A549 (cell line): ENCODE measurements at regions not wholly inside any gene's neighbourhood (a gene's known extent, or its start where the extent isn't known, plus 50 kb on each side); places are given as distances from the start of the nearest gene placed in this dataset.

Source experiments
- ATAC-seq, 2 experiments: fragments of 200-7000 bp in 1 of 2; fragments of >200 bp in 1 of 2; cut with Nextera tagmentation in 1 of 2; cut with Tn5 transposase in 1 of 2; 3 replicates each; pipeline versions ENCODE4 v1.8.0 to v1.9.1; 2018 to 2020; ENCODE audit warnings: mild to moderate bottlenecking in 1 of 2, moderate library complexity in 1 of 2
- CTCF ChIA-PET: fragments of 300-600 bp; sonication (Branson Sonifier 250); formaldehyde crosslinking; extraction: SDS; loops from one replicate; lab custom pipeline; 2021; ENCODE audit warnings: antibody characterized with exemption, inconsistent platforms; lab: Yijun Ruan, JAX
- POLR2A ChIA-PET: fragments of 350-600 bp; formaldehyde crosslinking; extraction: SDS; loops from one replicate; lab custom pipeline; 2021; ENCODE audit warnings: antibody characterized with exemption, inconsistent platforms; lab: Yijun Ruan, JAX
- DNase-seq, 2 experiments: peaks; one replicate each; pipeline versions ENCODE4 v3.0.0 to v3.0.0-alpha.2; 2011 to 2016; ENCODE audit warnings: low read depth in 1 of 2, low spot score in 1 of 2
- FAIRE-seq: peaks from 2 replicates; lab custom pipeline; 2011; peaks lifted over from hg19 to GRCh38; lab: Jason Lieb, UNC
- H3K27ac ChIP-seq, 2 experiments: fragments of >200 bp; sonication (Bioruptor Twin); formaldehyde crosslinking; 3 replicates each; pipeline ENCODE4 v1.5.1; 2016 to 2017
- H3K4me1 ChIP-seq: fragments of >200 bp; sonication (Bioruptor Twin); formaldehyde crosslinking; 3 replicates; pipeline ENCODE4 v1.6.1; 2016
- H3K4me2 ChIP-seq: fragments of >200 bp; sonication (Bioruptor Twin); formaldehyde crosslinking; 3 replicates; pipeline ENCODE4 v1.6.1; 2016
- H3K4me3 ChIP-seq: fragments of >200 bp; sonication (Bioruptor Twin); formaldehyde crosslinking; 3 replicates; pipeline ENCODE4 v1.5.1; 2016
- H3K9me3 ChIP-seq: fragments of >200 bp; sonication (Bioruptor Twin); formaldehyde crosslinking; 3 replicates; pipeline ENCODE4 v1.6.1; 2016
- BHLHE40 ChIP-seq: IDR thresholded peaks from 2 replicates; pipeline ENCODE4 v1.6.1; 2012; ENCODE audit warnings: low read depth, low read length, inconsistent platforms
- CBX2 ChIP-seq: fragments of 200-600 bp; sonication (generic); IDR thresholded peaks from 2 replicates; pipeline ENCODE4 v1.6.1; 2016; ENCODE audit warnings: low read depth, mild to moderate bottlenecking, borderline replicate concordance
- CHD2 ChIP-seq: fragments of 150-350 bp; IDR thresholded peaks from 2 replicates; pipeline ENCODE4 v1.6.1; 2014; ENCODE audit warnings: low read length; ENCODE audit not compliant: partially characterized antibody
- EP300 ChIP-seq, 2 experiments: fragments of >200 bp; sonication (Bioruptor Twin); formaldehyde crosslinking; IDR thresholded peaks; 2 replicates in 1 of 2; 3 replicates in 1 of 2; pipeline ENCODE4 v1.6.1; 2016 to 2017
- ESRRA ChIP-seq: fragments of 150-350 bp; IDR thresholded peaks from 2 replicates; pipeline ENCODE4 v1.6.1; 2014; ENCODE audit warnings: mild to moderate bottlenecking, low read length, borderline replicate concordance
- FOXS1 ChIP-seq: fragments of 250-450 bp; sonication (Bioruptor Pico); IDR thresholded peaks from 2 replicates; pipeline ENCODE4 v1.5.0; 2020; ENCODE audit warnings: mild to moderate bottlenecking, moderate library complexity
- GATA3 ChIP-seq: IDR thresholded peaks from 2 replicates; pipeline ENCODE4 v1.6.1; 2012; ENCODE audit warnings: borderline replicate concordance
- HEYL ChIP-seq: fragments of 250-450 bp; sonication (Bioruptor Pico); IDR thresholded peaks from 2 replicates; pipeline ENCODE4 v1.8.0; 2021; ENCODE audit warnings: mild to moderate bottlenecking, moderate library complexity
- HOXA7 ChIP-seq: fragments of 250-450 bp; sonication (Bioruptor Pico); IDR thresholded peaks from 2 replicates; pipeline ENCODE4 v1.5.0; 2020; ENCODE audit warnings: mild to moderate bottlenecking, moderate library complexity
- HOXB13 ChIP-seq: fragments of 250-450 bp; sonication (Bioruptor Pico); IDR thresholded peaks from 2 replicates; pipeline ENCODE4 v1.5.0; 2020; ENCODE audit warnings: low read depth, mild to moderate bottlenecking, moderate library complexity
- HOXB5 ChIP-seq: fragments of 250-450 bp; sonication (Bioruptor Pico); IDR thresholded peaks from 2 replicates; pipeline ENCODE4 v1.5.0; 2020; ENCODE audit warnings: mild to moderate bottlenecking, moderate library complexity
- KDM5A ChIP-seq: fragments of 200-600 bp; sonication (generic); IDR thresholded peaks from 2 replicates; pipeline ENCODE4 v1.6.1; 2016; ENCODE audit warnings: antibody characterized with exemption, mild to moderate bottlenecking
- MAFK ChIP-seq: fragments of 450-650 bp; IDR thresholded peaks from 2 replicates; pipeline ENCODE4 v1.6.1; 2014; ENCODE audit not compliant: partially characterized antibody
- MYC ChIP-seq: IDR thresholded peaks from 2 replicates; pipeline ENCODE4 v1.6.1; 2012; ENCODE audit warnings: mild to moderate bottlenecking, inconsistent platforms, low read length, improper control_type of control experiment, borderline replicate concordance
- NFE2L2 ChIP-seq: fragments of 150-350 bp; conservative IDR thresholded peaks from 2 replicates; pipeline ENCODE4 v1.6.1; 2014; ENCODE audit warnings: low read length
- NR3C1 ChIP-seq: fragments of >200 bp; sonication (Bioruptor Twin); formaldehyde crosslinking; IDR thresholded peaks from 3 replicates; pipeline ENCODE4 v1.6.1; 2017
- POLR2A ChIP-seq: IDR thresholded peaks from 2 replicates; pipeline ENCODE4 v1.6.1; 2012; ENCODE audit warnings: mild to moderate bottlenecking, low read length
- POLR2AphosphoS2 ChIP-seq: conservative IDR thresholded peaks from 2 replicates; pipeline ENCODE4 v1.6.1; 2012; ENCODE audit warnings: low read length, improper control_type of control experiment, inconsistent platforms
- RARB ChIP-seq: fragments of 250-450 bp; sonication (Bioruptor Pico); IDR thresholded peaks from 2 replicates; pipeline ENCODE4 v1.8.0; 2021; ENCODE audit warnings: mild to moderate bottlenecking, moderate library complexity
- RNF2 ChIP-seq: fragments of 200-600 bp; sonication (generic); IDR thresholded peaks from 2 replicates; pipeline ENCODE4 v1.6.1; 2016; ENCODE audit warnings: low read depth, mild to moderate bottlenecking, antibody characterized with exemption, moderate library complexity, borderline replicate concordance
- SMC3 ChIP-seq: fragments of >200 bp; sonication (Bioruptor Twin); formaldehyde crosslinking; IDR thresholded peaks from 3 replicates; pipeline ENCODE4 v1.6.1; 2018; ENCODE audit warnings: inconsistent platforms
- SREBF2 ChIP-seq: fragments of 450-650 bp; IDR thresholded peaks from 2 replicates; pipeline ENCODE4 v1.6.1; 2014; ENCODE audit warnings: mild to moderate bottlenecking, moderate library complexity
- TP53 ChIP-seq: fragments of 250-450 bp; sonication (Bioruptor Pico); IDR thresholded peaks from 2 replicates; pipeline ENCODE4 v1.5.0; 2021; ENCODE audit warnings: mild to moderate bottlenecking, moderate library complexity
- USF2 ChIP-seq: fragments of 450-650 bp; IDR thresholded peaks from 2 replicates; pipeline ENCODE4 v1.6.1; 2014; ENCODE audit warnings: antibody characterized with exemption
- ZC3H11A ChIP-seq: fragments of 450-650 bp; IDR thresholded peaks from 2 replicates; pipeline ENCODE4 v1.6.1; 2014; ENCODE audit warnings: antibody characterized with exemption, mild to moderate bottlenecking
- ZFP36 ChIP-seq: fragments of 450-650 bp; IDR thresholded peaks from 2 replicates; pipeline ENCODE4 v1.6.1; 2014; ENCODE audit warnings: borderline replicate concordance; ENCODE audit not compliant: partially characterized antibody
- ZNF302 ChIP-seq: fragments of 250-450 bp; sonication (Bioruptor Pico); IDR thresholded peaks from 2 replicates; pipeline ENCODE4 v1.9.0; 2021; ENCODE audit warnings: inconsistent platforms, mild to moderate bottlenecking, moderate library complexity
- ZSCAN20 ChIP-seq: fragments of 250-450 bp; sonication (Bioruptor Pico); IDR thresholded peaks from 2 replicates; pipeline ENCODE4 v1.8.0; 2022; ENCODE audit warnings: mild to moderate bottlenecking, moderate library complexity
- WGBS: methylation state at CpG from one replicate; pipeline ENCODE4 v1.1.6; 2017; ENCODE audit errors: missing lambda C conversion rate; 5-methylcytosine and 5-hydroxymethylcytosine counted together
- TF ChIP-seq, protein P1 (sequence below): fragments of 150-350 bp; IDR thresholded peaks from 2 replicates; pipeline ENCODE4 v1.6.1; 2014; ENCODE audit warnings: low read depth, mild to moderate bottlenecking, low read length
- TF ChIP-seq, protein P2 (sequence below): IDR thresholded peaks from 2 replicates; pipeline ENCODE4 v1.6.1; 2012
- TF ChIP-seq, protein P3 (sequence below): fragments of 250-450 bp; sonication (Bioruptor Pico); IDR thresholded peaks from 2 replicates; pipeline ENCODE4 v1.5.0; 2020; ENCODE audit warnings: low read depth, mild to moderate bottlenecking, moderate library complexity

DNA sequence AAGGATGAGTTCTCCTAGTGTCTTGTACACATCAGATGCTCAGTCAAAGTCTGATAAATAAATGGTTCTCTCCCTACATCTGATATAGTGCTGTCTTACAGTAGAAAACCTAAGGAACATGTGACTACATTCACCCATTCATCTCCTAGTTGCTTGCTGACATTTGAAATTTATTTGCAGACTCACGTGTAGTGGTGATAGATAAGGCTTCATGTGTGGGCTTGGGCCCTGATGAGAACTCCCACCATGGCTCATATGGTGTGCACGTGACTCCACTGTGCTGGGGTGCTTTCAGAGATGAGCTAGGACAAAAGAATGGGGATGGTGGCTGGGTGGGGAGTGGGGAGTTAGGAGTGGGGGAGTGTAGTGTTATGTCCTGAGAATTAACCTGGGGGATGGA lies 287.3 kb downstream of the RPS24 start:
- TF ChIP-seq BHLHE40 (no peak), NR3C1 (no peak), ZC3H11A (no peak), CHD2 (no peak), ZFP36 (no peak), USF2 (no peak), HOXB13 (no peak), MYC (no peak), SMC3 (no peak), MAFK (no peak), RARB (CRISPR knock-in tag) (no peak), EP300 (IDR thresholded peaks at IDR 0.05) (no peak), ZNF302 (no peak)
- FAIRE-seq (no peak), DNase-seq (no peak), ATAC-seq (no peak)
- WGBS = 37% methylated on average over 2 of the region's 2 CpGs
- Histone ChIP-seq H3K27ac (no peak overlapping the region), H3K4me1 (peaks cover 7% of the 10 kb centered on the region; the same call in 2 of the 3 replicates), H3K4me3 (no peak overlapping the region), H3K9me3 (no peaks in the 10 kb centered on the region; the same call in 2 of the 3 replicates), H3K4me2 (no peak overlapping the region)
- ChIA-PET CTCF (interaction anchor here (2.1 kb wide), 1 partner anchor 17 kb away, joined by 4 read pairs; no protein-coding TSS in a partner anchor), POLR2A (no interaction called here)

GRCh38 chr10:78321500-78321899 lies 287.8 kb downstream of the RPS24 start:
- H3K4me3 ChIP-seq = no peak overlapping the region
- H3K4me2 ChIP-seq = no peak overlapping the region
- no peak overlapping the region for H3K27ac ChIP-seq
- ChIA-PET POLR2A (no interaction called here), CTCF (interaction anchor here (2.1 kb wide), 1 partner anchor 17 kb away, joined by 4 read pairs; no protein-coding TSS in a partner anchor)
- ATAC-seq = no peak
- H3K9me3 ChIP-seq = peaks cover 5% of the 10 kb centered on the region; the same call in 1 of the 3 replicates
- WGBS = 54% methylated on average over 3 of the region's 4 CpGs
- no peak for DNase-seq
- H3K4me1 ChIP-seq = peaks cover 6% of the 10 kb centered on the region; the same call in 2 of the 3 replicates
- FAIRE-seq = no peak
- no peak for TF ChIP-seq HOXA7 (CRISPR knock-in tag)
- no peak for TF ChIP-seq HOXB13
- no peak for TF ChIP-seq SREBF2
- TF ChIP-seq ZSCAN20 (CRISPR knock-in tag) = no peak
- TF ChIP-seq, protein P1, sequence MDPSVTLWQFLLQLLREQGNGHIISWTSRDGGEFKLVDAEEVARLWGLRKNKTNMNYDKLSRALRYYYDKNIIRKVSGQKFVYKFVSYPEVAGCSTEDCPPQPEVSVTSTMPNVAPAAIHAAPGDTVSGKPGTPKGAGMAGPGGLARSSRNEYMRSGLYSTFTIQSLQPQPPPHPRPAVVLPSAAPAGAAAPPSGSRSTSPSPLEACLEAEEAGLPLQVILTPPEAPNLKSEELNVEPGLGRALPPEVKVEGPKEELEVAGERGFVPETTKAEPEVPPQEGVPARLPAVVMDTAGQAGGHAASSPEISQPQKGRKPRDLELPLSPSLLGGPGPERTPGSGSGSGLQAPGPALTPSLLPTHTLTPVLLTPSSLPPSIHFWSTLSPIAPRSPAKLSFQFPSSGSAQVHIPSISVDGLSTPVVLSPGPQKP = no peak
- no peak for TF ChIP-seq EP300 (IDR thresholded peaks at IDR 0.05)
- TF ChIP-seq ESRRA = no peak
- no peak for TF ChIP-seq NFE2L2
- no peak for TF ChIP-seq HEYL
- no peak for TF ChIP-seq FOXS1 (CRISPR knock-in tag)

GRCh38 chr10:78326372-78326771 lies 292.7 kb downstream of the RPS24 start:
- ATAC-seq = no peak
- H3K4me2 ChIP-seq = no peak overlapping the region
- no peak for DNase-seq
- no peak overlapping the region for H3K27ac ChIP-seq
- FAIRE-seq = no peak
- no peak for TF ChIP-seq ESRRA
- no peak for TF ChIP-seq HOXB5
- TF ChIP-seq CBX2 = no peak
- TF ChIP-seq POLR2AphosphoS2 = no peak
- TF ChIP-seq KDM5A = no peak
- no peak for TF ChIP-seq GATA3
- TF ChIP-seq, protein P2, sequence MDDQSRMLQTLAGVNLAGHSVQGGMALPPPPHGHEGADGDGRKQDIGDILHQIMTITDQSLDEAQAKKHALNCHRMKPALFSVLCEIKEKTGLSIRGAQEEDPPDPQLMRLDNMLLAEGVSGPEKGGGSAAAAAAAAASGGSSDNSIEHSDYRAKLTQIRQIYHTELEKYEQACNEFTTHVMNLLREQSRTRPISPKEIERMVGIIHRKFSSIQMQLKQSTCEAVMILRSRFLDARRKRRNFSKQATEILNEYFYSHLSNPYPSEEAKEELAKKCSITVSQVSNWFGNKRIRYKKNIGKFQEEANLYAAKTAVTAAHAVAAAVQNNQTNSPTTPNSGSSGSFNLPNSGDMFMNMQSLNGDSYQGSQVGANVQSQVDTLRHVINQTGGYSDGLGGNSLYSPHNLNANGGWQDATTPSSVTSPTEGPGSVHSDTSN = no peak
- no peak for TF ChIP-seq HEYL
- no peak for TF ChIP-seq TP53 (CRISPR knock-in tag)
- no peak for TF ChIP-seq POLR2A
- TF ChIP-seq NFE2L2 = no peak
- no peak for TF ChIP-seq RARB (CRISPR knock-in tag)
- TF ChIP-seq MAFK = no peak
- TF ChIP-seq RNF2 = no peak
- no peak for TF ChIP-seq ZNF302
- TF ChIP-seq, protein P3, sequence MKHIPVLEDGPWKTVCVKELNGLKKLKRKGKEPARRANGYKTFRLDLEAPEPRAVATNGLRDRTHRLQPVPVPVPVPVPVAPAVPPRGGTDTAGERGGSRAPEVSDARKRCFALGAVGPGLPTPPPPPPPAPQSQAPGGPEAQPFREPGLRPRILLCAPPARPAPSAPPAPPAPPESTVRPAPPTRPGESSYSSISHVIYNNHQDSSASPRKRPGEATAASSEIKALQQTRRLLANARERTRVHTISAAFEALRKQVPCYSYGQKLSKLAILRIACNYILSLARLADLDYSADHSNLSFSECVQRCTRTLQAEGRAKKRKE (CRISPR knock-in tag) = no peak
- TF ChIP-seq BHLHE40 = no peak
- H3K4me3 ChIP-seq = no peak overlapping the region
- H3K9me3 ChIP-seq = peaks cover 20% of the 10 kb centered on the region; the same call in 1 of the 3 replicates
- 67% methylated on average over 1 of the region's 1 CpG for WGBS
- CTCF ChIA-PET = no interaction called here
- POLR2A ChIA-PET = no interaction called here
- no peaks in the 10 kb centered on the region for H3K4me1 ChIP-seq
